ENCODE measurements at regions not wholly inside any gene's neighbourhood (a gene's known extent, or its start where the extent isn't known, plus 50 kb on each side); places are given as distances from the start of the nearest gene placed in this dataset.
"Not testable (repeated sequence)": the region's sequence is repeated elsewhere in the genome, so short reads cannot be mapped to it uniquely, and the experiment has no call there.

GRCh38 chr2:131584380-131584779, 56.7 kb downstream of the CCDC74A start:
- no peak for DNase-seq (ENCODE audit: low read depth)

GRCh38 chr2:131584940-131585339, 57.3 kb downstream of the CCDC74A start:
- no peak for DNase-seq (ENCODE audit: low read depth)

GRCh38 chr2:131588152-131588873, 60.6 kb downstream of the CCDC74A start:
- DNase-seq (ENCODE audit: low read depth), result no peak

GRCh38 chr2:131589126-131589525, 61.4 kb downstream of the CCDC74A start:
- not testable (repeated sequence) for DNase-seq (ENCODE audit: low read depth)

- DNase-seq (ENCODE audit: low read depth), result no peak
Observed at GRCh38 chr2:131590366-131590765, 62.7 kb downstream of the CCDC74A start.

- DNase-seq (ENCODE audit: low read depth), result no peak
Observed at GRCh38 chr2:131590896-131591295, 63.2 kb downstream of the CCDC74A start.

- not testable (repeated sequence) for DNase-seq (ENCODE audit: low read depth)
Observed at GRCh38 chr2:131596561-131596960, 68.9 kb downstream of the CCDC74A start.

- DNase-seq (ENCODE audit: low read depth), result not testable (repeated sequence)
Observed at GRCh38 chr2:131602444-131602843, 74.8 kb downstream of the CCDC74A start.

GRCh38 chr2:131604652-131605051, 77.0 kb downstream of the CCDC74A start:
- DNase-seq (ENCODE audit: low read depth), result not testable (repeated sequence)

- not testable (repeated sequence) for DNase-seq (ENCODE audit: low read depth)
Observed at GRCh38 chr2:131606366-131606765, 78.7 kb downstream of the CCDC74A start.

- not testable (repeated sequence) for DNase-seq (ENCODE audit: low read depth)
Observed at GRCh38 chr2:131607056-131607455, 79.4 kb downstream of the CCDC74A start.

GRCh38 chr2:131614539-131614938, 86.9 kb downstream of the CCDC74A start:
- DNase-seq (ENCODE audit: low read depth), result not testable (repeated sequence)

GRCh38 chr2:131618320-131618719, 90.6 kb downstream of the CCDC74A start:
- not testable (repeated sequence) for DNase-seq (ENCODE audit: low read depth)

GRCh38 chr2:131622874-131623273, 95.2 kb downstream of the CCDC74A start:
- not testable (repeated sequence) for DNase-seq (ENCODE audit: low read depth)

- DNase-seq (ENCODE audit: low read depth), result not testable (repeated sequence)
Observed at GRCh38 chr2:131626011-131626410, 98.3 kb downstream of the CCDC74A start.

- not testable (repeated sequence) for DNase-seq (ENCODE audit: low read depth)
Observed at GRCh38 chr2:131626565-131626964, 98.9 kb downstream of the CCDC74A start.

GRCh38 chr2:131627777-131628176, 100.1 kb downstream of the CCDC74A start:
- not testable (repeated sequence) for DNase-seq (ENCODE audit: low read depth)

GRCh38 chr2:131631648-131632047, 104.0 kb downstream of the CCDC74A start:
- not testable (repeated sequence) for DNase-seq (ENCODE audit: low read depth)

GRCh38 chr2:131633405-131633804, 105.7 kb downstream of the CCDC74A start:
- DNase-seq (ENCODE audit: low read depth), result not testable (repeated sequence)

GRCh38 chr2:131633827-131634695, 106.4 kb downstream of the CCDC74A start:
- not testable (repeated sequence) for DNase-seq (ENCODE audit: low read depth)

- DNase-seq (ENCODE audit: low read depth), result no peak
Observed at GRCh38 chr2:131635611-131636010, 107.9 kb downstream of the CCDC74A start.

- not testable (repeated sequence) for DNase-seq (ENCODE audit: low read depth)
Observed at GRCh38 chr2:131636704-131637308, 109.1 kb downstream of the CCDC74A start.
